Liver (tissue), 8 donors: ENCODE measurements at regions not wholly inside any gene's neighbourhood (a gene's known extent, or its start where the extent isn't known, plus 50 kb on each side); places are given as distances from the start of the nearest gene placed in this dataset.

Source experiments
- DNase-seq: peaks from one replicate; pipeline ENCODE4 v3.0.0-alpha.2; 2017; ENCODE audit warnings: low spot score
- H3K27ac ChIP-seq, 2 donors: one replicate each; pipeline ENCODE4 v1.7.0; 2013; ENCODE audit warnings: inconsistent platforms in 2 of 2, low read length in 2 of 2, control low read depth in 1 of 2, low read depth in 1 of 2, mild to moderate bottlenecking in 1 of 2
- H3K27me3 ChIP-seq, 4 donors: one replicate each; pipeline versions ENCODE4 v1.6.1 to v1.7.0; 2013; ENCODE audit warnings: low read length in 3 of 4, inconsistent platforms in 1 of 4, mild to moderate bottlenecking in 1 of 4, moderate library complexity in 1 of 4; ENCODE audit not compliant: control insufficient read depth in 4 of 4, insufficient read depth in 4 of 4
- H3K36me3 ChIP-seq, 4 donors: one replicate each; pipeline versions ENCODE4 v1.6.1 to v1.7.0; 2013; ENCODE audit warnings: low read length in 3 of 4, mild to moderate bottlenecking in 3 of 4, low read depth in 1 of 4, moderate library complexity in 1 of 4; ENCODE audit not compliant: control insufficient read depth in 4 of 4, insufficient read depth in 3 of 4
- H3K4me1 ChIP-seq, 4 donors: one replicate each; pipeline versions ENCODE4 v1.6.1 to v1.7.0; 2013; ENCODE audit warnings: low read length in 3 of 4, mild to moderate bottlenecking in 3 of 4, moderate library complexity in 1 of 4; ENCODE audit not compliant: control insufficient read depth in 4 of 4, insufficient read depth in 4 of 4
- H3K4me3 ChIP-seq, 3 donors: one replicate each; pipeline versions ENCODE4 v1.6.1 to v1.7.0; 2013; ENCODE audit warnings: low read length in 3 of 3, control low read depth in 1 of 3, low read depth in 1 of 3, mild to moderate bottlenecking in 1 of 3
- H3K9ac ChIP-seq, 2 donors: one replicate each; pipeline ENCODE4 v1.7.0; 2013; ENCODE audit warnings: low read length in 2 of 2, mild to moderate bottlenecking in 2 of 2, moderate library complexity in 2 of 2, control low read depth in 1 of 2, low read depth in 1 of 2
- H3K9me3 ChIP-seq, 4 donors: one replicate each; pipeline versions ENCODE4 v1.6.1 to v1.7.0; 2013; ENCODE audit warnings: low read length in 3 of 4; ENCODE audit not compliant: control insufficient read depth in 4 of 4
- EGR1 ChIP-seq, 2 donors: IDR thresholded peaks; 2 replicates each; pipeline ENCODE4 v1.6.1; 2016 to 2018; ENCODE audit warnings: antibody characterized with exemption in 2 of 2, low read depth in 2 of 2
- FOXA2 ChIP-seq: IDR thresholded peaks from 2 replicates; pipeline ENCODE4 v1.6.1; 2016; ENCODE audit warnings: antibody characterized with exemption
- GABPA ChIP-seq, 2 donors: IDR thresholded peaks in 1 of 2; conservative IDR thresholded peaks in 1 of 2; 2 replicates each; pipeline ENCODE4 v1.6.1; 2016; ENCODE audit warnings: antibody characterized with exemption in 2 of 2, mild to moderate bottlenecking in 1 of 2, moderate library complexity in 1 of 2
- HNF4G ChIP-seq: IDR thresholded peaks from 2 replicates; pipeline ENCODE4 v1.6.1; 2016; ENCODE audit warnings: antibody characterized with exemption
- JUND ChIP-seq, 2 donors: IDR thresholded peaks; 2 replicates each; pipeline ENCODE4 v1.6.1; 2016; ENCODE audit warnings: antibody characterized with exemption in 2 of 2
- NR2F2 ChIP-seq: IDR thresholded peaks from 2 replicates; pipeline ENCODE4 v1.6.1; 2016; ENCODE audit warnings: antibody characterized with exemption
- RAD21 ChIP-seq, 2 donors: IDR thresholded peaks; 2 replicates each; pipeline ENCODE4 v1.6.1; 2016; ENCODE audit warnings: antibody characterized with exemption in 2 of 2, mild to moderate bottlenecking in 2 of 2
- RXRA ChIP-seq, 2 donors: IDR thresholded peaks; 2 replicates each; pipeline ENCODE4 v1.6.1; 2017 to 2018; ENCODE audit warnings: antibody characterized with exemption in 2 of 2, mild to moderate bottlenecking in 1 of 2
- SP1 ChIP-seq: IDR thresholded peaks from 2 replicates; pipeline ENCODE4 v1.6.1; 2018; ENCODE audit warnings: antibody characterized with exemption, mild to moderate bottlenecking
- TAF1 ChIP-seq: conservative IDR thresholded peaks from 2 replicates; pipeline ENCODE4 v1.6.1; 2016; ENCODE audit warnings: antibody characterized with exemption, mild to moderate bottlenecking
- YY1 ChIP-seq: IDR thresholded peaks from 2 replicates; pipeline ENCODE4 v1.6.1; 2016; ENCODE audit warnings: antibody characterized with exemption, mild to moderate bottlenecking
- WGBS: extraction: QIAGEN DNeasy Blood & Tissue Kit; methylation state at CpG from one replicate; pipeline ENCODE4 v1.1.7; 2013; 5-methylcytosine and 5-hydroxymethylcytosine counted together
- TF ChIP-seq, protein P1 (sequence below): IDR thresholded peaks from 2 replicates; pipeline ENCODE4 v1.6.1; 2016; ENCODE audit warnings: antibody characterized with exemption
- TF ChIP-seq, protein P2 (sequence below): fragments of 150-350 bp; IDR thresholded peaks from 2 replicates; pipeline ENCODE4 v1.5.1; 2017; ENCODE audit warnings: improper control_type of control experiment, low read depth, low read length; ENCODE audit not compliant: missing input control
- TF ChIP-seq, protein P3 (sequence below): IDR thresholded peaks from 2 replicates; pipeline ENCODE4 v1.6.1; 2016; ENCODE audit warnings: antibody characterized with exemption, mild to moderate bottlenecking
- TF ChIP-seq, protein P4 (sequence below): IDR thresholded peaks from 2 replicates; pipeline ENCODE4 v1.6.1; 2016; ENCODE audit warnings: antibody characterized with exemption
- TF ChIP-seq, protein P5 (sequence below): IDR thresholded peaks from 2 replicates; pipeline ENCODE4 v1.6.1; 2016; ENCODE audit warnings: antibody characterized with exemption
- donor health status: healthy.
- donor health status: healthy.
- donor health status: healthy.
- donor health status: healthy.
- donor health status: healthy.

DNA sequence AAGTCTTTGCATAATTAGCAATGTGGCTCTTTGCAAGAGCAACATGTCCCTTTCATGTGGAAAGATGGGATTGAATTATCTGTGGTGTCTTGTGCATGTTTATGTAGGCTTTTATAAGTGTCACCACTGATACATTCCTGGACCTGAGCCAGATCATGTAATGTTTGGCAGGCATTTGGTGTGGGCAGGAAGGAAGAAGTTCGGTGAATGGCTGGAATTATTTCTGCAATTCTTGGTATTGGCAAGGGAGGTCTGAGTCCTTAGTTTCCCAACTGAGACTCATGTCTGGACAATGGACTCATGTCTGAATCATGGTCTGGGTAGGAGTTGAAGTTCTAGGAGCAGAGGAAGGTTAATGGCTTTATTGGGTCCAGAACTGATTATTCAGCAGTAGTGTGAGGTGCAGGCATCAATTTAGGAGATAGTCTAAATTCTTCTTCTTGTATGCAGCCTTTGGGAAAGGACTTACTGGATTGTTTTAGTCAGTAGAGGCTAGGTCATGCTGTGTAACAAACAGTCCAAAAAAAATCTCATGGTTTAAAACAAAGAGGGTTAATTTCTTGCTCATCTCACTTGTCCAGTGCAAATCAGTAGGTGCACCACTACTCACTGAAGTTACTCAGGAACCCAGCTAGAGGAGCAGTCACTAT, 186.5 kb upstream of the LHX5 start:
- no peak overlapping the region for H3K9ac ChIP-seq
- 57% methylated on average over 1 of the region's 1 CpG for WGBS
- no peak for DNase-seq
- H3K4me3 ChIP-seq: no peak overlapping the region
- peaks cover 0 to 9% (median 2%) of the 10 kb centered on the region in 4 donors for H3K27me3 ChIP-seq
- peaks cover 5 to 17% (median 10%) of the 10 kb centered on the region in 4 donors for H3K9me3 ChIP-seq
- TF ChIP-seq, protein P1, sequence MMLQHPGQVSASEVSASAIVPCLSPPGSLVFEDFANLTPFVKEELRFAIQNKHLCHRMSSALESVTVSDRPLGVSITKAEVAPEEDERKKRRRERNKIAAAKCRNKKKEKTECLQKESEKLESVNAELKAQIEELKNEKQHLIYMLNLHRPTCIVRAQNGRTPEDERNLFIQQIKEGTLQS: no peak
- no peak for TF ChIP-seq SP1
- no peak for TF ChIP-seq GABPA (IDR thresholded peaks at IDR 0.05 in 1 of 2, conservative IDR thresholded peaks at IDR 0.05 in 1 of 2)
- TF ChIP-seq RAD21 (IDR thresholded peaks at IDR 0.05): no peak
- no peak for TF ChIP-seq NR2F2
- TF ChIP-seq, protein P2, sequence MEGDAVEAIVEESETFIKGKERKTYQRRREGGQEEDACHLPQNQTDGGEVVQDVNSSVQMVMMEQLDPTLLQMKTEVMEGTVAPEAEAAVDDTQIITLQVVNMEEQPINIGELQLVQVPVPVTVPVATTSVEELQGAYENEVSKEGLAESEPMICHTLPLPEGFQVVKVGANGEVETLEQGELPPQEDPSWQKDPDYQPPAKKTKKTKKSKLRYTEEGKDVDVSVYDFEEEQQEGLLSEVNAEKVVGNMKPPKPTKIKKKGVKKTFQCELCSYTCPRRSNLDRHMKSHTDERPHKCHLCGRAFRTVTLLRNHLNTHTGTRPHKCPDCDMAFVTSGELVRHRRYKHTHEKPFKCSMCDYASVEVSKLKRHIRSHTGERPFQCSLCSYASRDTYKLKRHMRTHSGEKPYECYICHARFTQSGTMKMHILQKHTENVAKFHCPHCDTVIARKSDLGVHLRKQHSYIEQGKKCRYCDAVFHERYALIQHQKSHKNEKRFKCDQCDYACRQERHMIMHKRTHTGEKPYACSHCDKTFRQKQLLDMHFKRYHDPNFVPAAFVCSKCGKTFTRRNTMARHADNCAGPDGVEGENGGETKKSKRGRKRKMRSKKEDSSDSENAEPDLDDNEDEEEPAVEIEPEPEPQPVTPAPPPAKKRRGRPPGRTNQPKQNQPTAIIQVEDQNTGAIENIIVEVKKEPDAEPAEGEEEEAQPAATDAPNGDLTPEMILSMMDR: no peak
- TF ChIP-seq, protein P3, sequence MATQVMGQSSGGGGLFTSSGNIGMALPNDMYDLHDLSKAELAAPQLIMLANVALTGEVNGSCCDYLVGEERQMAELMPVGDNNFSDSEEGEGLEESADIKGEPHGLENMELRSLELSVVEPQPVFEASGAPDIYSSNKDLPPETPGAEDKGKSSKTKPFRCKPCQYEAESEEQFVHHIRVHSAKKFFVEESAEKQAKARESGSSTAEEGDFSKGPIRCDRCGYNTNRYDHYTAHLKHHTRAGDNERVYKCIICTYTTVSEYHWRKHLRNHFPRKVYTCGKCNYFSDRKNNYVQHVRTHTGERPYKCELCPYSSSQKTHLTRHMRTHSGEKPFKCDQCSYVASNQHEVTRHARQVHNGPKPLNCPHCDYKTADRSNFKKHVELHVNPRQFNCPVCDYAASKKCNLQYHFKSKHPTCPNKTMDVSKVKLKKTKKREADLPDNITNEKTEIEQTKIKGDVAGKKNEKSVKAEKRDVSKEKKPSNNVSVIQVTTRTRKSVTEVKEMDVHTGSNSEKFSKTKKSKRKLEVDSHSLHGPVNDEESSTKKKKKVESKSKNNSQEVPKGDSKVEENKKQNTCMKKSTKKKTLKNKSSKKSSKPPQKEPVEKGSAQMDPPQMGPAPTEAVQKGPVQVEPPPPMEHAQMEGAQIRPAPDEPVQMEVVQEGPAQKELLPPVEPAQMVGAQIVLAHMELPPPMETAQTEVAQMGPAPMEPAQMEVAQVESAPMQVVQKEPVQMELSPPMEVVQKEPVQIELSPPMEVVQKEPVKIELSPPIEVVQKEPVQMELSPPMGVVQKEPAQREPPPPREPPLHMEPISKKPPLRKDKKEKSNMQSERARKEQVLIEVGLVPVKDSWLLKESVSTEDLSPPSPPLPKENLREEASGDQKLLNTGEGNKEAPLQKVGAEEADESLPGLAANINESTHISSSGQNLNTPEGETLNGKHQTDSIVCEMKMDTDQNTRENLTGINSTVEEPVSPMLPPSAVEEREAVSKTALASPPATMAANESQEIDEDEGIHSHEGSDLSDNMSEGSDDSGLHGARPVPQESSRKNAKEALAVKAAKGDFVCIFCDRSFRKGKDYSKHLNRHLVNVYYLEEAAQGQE: no peak
- no peak for TF ChIP-seq YY1
- TF ChIP-seq, protein P4, sequence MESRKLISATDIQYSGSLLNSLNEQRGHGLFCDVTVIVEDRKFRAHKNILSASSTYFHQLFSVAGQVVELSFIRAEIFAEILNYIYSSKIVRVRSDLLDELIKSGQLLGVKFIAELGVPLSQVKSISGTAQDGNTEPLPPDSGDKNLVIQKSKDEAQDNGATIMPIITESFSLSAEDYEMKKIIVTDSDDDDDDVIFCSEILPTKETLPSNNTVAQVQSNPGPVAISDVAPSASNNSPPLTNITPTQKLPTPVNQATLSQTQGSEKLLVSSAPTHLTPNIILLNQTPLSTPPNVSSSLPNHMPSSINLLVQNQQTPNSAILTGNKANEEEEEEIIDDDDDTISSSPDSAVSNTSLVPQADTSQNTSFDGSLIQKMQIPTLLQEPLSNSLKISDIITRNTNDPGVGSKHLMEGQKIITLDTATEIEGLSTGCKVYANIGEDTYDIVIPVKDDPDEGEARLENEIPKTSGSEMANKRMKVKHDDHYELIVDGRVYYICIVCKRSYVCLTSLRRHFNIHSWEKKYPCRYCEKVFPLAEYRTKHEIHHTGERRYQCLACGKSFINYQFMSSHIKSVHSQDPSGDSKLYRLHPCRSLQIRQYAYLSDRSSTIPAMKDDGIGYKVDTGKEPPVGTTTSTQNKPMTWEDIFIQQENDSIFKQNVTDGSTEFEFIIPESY: no peak
- no peak for TF ChIP-seq RXRA (IDR thresholded peaks at IDR 0.05)
- no peak for TF ChIP-seq HNF4G
- no peak for TF ChIP-seq FOXA2
- no peak for TF ChIP-seq JUND (IDR thresholded peaks at IDR 0.05)
- TF ChIP-seq TAF1: no peak
- TF ChIP-seq, protein P5, sequence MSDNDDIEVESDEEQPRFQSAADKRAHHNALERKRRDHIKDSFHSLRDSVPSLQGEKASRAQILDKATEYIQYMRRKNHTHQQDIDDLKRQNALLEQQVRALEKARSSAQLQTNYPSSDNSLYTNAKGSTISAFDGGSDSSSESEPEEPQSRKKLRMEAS: no peak
- no peak overlapping the region for H3K27ac ChIP-seq
- H3K36me3 ChIP-seq: no peaks in the 10 kb centered on the region
- no peaks in the 10 kb centered on the region for H3K4me1 ChIP-seq

DNA sequence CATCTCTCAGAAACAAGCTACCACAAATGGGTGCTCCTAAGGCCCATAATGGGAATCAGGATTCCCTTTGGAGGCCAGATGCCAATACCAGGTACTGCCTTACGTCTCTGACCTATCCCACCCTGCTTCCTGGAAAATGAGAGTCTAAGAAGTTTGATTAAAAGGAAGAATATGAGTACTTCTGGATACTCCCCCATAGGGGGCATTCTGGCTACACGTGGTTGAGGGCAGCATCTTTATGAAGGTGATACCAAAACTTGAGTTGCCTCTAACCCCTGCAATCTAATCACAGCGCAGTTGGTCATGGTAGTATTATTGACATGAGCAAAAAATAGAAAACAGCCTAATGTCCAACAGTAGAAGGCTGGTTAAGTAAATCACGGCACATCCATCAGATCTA, 184.2 kb upstream of the LHX5 start:
- Histone ChIP-seq H3K9me3 (peaks cover 5 to 17% (median 10%) of the 10 kb centered on the region in 4 donors), H3K4me1 (no peaks in the 10 kb centered on the region), H3K27me3 (peaks cover 0 to 6% (median 2%) of the 10 kb centered on the region in 4 donors), H3K9ac (no peak overlapping the region), H3K4me3 (no peak overlapping the region), H3K36me3 (no peaks in the 10 kb centered on the region), H3K27ac (no peak overlapping the region)
- no peak for DNase-seq
- WGBS: 70% methylated on average over 4 of the region's 4 CpGs
- TF ChIP-seq, protein P5: no peak
- TF ChIP-seq YY1 (no peak), EGR1 (IDR thresholded peaks at IDR 0.05; ENCODE audit: low read depth in 2 of 2) (no peak), NR2F2 (no peak), GABPA (IDR thresholded peaks at IDR 0.05 in 1 of 2, conservative IDR thresholded peaks at IDR 0.05 in 1 of 2) (no peak), FOXA2 (no peak), RAD21 (IDR thresholded peaks at IDR 0.05) (no peak), SP1 (no peak), RXRA (IDR thresholded peaks at IDR 0.05) (no peak)
- TF ChIP-seq, protein P4: no peak
- TF ChIP-seq, protein P1: no peak
- TF ChIP-seq, protein P2: no peak
